NCI-H1048 (cell line): ENCODE measurements at regions not wholly inside any gene's neighbourhood (a gene's known extent, or its start where the extent isn't known, plus 50 kb on each side); places are given as distances from the start of the nearest gene placed in this dataset.
A peak's percentile ranks its signal among the peaks of the same experiment; 100 is the strongest.
"Not testable (repeated sequence)": the region's sequence is repeated elsewhere in the genome, so short reads cannot be mapped to it uniquely, and the experiment has no call there.

Experiments
- DNase-seq: peaks from one replicate; lab custom pipeline; 2025; lab: John Stamatoyannopoulos, UW

DNA sequence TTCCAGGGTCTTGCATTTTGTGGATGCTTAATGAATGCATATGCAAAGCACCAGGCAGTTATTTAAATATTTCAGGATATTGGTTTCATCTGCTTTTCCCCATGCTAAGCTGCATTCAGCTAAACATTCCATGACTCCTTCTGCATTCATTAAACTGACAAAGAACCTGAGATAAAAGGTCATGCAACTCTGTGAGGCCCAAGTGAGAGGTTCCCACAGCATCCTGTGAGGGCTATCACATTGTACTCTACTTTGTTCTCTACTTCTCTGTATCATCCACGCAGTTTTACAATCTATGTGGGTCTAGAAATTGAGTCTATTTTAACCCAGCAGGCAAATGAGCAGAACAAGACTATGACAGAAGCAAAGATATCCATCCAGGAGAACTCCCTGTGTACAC, 86.4 kb upstream of the PRSS16 start:
- no peak for DNase-seq

DNA sequence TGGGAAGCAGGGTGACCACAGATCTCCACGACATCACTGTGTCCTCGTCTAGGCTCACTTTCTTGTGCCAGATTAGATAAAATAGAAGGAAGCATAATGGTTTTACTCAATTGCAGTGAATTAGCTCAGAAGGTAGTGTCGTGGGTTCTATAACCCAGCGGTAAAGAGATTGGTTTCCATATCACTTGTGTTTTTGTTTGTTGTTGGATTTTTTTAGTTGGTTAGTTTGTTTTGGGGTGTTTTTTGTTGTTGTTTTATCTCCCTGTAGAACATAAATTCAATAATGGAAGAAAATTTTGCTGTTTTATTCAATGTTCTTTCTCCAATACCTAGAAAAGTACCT, 85.9 kb upstream of the PRSS16 start:
- DNase-seq = no peak

DNA sequence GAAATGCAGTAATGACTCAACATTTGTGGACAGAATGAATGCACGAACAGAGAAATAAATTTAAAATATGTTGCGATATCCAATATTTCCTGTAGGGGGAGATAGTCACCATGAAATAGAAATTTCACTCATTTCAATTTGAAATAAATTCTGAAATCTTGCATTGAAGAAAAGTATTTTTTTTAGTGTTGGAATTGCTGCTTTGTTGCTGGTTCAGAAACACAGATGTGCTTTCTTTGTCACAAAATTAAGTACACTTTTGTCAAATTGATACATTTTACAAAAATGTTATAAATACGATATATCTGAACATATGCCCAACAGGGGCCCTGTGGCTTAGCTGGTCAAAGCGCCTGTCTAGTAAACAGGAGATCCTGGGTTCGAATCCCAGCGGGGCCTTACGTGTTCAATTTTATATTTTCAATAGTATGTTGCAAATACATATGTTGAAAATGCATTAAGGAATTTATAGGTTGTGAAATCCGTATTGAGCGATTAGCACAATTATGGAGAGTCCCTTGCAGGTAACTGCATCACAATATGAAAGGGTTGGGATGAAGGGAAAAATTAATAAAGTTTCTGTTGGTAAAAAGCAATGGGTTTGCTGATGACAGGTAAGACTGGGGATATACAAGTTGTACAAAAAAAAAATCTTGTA, 85.4 kb upstream of the PRSS16 start:
- no peak for DNase-seq

DNA sequence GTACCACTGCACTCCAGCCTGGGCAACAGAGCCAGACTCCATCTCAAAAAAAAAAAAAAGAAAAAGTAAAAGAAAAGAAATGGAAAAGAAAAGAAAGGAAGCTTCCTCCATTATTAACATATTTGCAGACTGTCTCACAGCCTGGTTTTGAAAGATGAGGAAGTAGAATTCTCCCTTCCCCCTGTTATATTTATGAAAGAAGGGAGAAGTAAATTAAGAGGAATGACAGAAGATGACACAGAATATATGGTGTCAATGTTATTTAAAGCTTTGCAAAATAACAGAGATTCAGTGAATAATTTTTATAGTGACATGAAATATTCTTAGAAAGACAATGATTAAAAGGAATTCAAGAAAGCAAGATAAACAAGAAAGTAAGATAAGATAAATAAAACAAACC, 83.7 kb upstream of the PRSS16 start:
- DNase-seq = no peak

DNA sequence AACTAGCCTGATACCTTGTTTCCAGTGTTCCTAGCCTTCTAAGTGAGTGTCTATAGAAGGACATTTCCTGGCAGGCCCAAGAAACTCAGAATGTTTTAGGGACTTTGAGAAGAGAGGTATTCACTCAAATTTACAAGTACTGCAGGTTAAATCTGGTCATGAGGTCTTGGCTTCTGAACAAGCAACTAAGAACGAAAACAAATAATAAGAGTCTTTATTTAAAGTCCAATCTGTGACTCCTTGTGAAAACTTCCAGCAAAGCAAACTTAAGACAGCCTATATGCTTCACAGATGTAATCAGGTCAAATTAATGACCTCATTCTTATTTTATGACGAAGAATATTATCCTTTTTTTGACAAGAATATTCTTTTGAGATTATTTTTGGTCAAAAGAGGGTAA, 79.4 kb upstream of the PRSS16 start:
- DNase-seq = no peak

DNA sequence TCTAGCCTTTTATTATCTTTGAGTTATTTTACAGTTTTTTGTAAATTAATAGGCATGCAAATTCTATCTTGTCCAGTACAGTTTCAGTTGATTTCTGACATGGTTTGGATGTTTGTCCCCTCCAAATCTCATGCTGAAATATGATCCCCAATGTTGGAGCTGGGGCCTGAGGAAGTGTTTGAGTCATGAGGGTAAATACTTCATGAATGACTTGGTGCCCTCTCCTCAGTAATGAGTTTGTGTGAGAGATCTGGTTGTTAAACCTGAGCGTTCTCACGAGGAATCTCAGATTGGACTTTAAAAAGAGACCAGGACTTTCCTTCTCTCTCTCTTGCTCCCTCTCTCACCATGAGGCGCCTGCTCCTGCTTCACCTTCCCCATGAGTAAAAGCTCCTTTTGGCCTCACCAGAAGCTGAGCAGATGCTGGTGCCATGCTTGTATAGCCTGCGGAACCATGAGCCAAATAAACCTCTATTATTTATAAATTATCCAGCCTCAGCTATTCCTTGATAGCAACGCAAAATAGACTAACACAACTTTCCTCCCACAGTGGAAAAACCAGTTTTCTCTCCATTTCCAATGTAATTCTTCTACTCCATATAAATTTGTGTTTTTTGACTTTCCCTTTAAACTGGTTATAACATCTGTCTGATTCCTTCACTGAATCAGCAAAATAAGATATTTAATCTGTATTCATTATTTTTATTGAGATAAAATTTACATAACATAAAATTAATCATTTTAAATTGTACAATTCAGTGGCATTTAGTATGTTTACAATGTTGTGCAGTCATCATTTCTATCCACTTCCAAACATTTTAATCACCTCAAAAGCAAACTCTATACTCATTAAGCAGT, 78.7 kb upstream of the PRSS16 start:
- no peak for DNase-seq

DNA sequence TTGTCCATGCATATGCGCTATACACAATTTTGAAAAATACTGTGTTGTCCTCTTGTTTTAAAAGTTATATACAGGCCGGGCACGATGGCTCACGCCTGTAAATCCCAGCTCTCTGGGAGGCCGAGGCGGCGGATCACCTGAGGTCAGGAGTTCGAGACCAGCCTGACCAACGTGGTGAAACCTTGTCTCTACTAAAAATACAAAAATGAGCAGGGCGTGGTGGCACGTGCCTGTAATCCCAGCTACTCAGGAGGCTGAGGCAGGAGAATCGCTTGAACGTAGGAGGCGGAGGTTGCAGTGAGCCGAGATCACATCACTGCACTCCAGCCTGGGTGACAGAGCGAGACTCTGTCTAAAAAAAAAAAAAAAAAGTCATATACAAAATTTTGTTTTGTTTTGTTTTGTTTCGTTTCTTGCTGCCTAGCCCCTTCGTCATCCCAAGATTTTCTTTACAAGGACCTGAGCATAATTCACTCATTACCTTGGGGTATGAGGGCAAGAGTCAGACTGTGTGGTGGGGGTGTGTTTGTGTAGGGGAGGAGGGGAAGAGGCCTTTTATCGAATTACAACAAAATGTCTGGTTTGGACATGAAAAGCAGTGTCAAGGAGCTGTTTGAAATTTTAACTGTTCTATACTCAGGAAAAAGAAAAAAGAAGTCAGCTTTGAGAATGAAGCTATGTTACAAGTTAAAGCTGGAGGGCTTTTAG, 74.8 kb upstream of the PRSS16 start:
- DNase-seq = not testable (repeated sequence)

DNA sequence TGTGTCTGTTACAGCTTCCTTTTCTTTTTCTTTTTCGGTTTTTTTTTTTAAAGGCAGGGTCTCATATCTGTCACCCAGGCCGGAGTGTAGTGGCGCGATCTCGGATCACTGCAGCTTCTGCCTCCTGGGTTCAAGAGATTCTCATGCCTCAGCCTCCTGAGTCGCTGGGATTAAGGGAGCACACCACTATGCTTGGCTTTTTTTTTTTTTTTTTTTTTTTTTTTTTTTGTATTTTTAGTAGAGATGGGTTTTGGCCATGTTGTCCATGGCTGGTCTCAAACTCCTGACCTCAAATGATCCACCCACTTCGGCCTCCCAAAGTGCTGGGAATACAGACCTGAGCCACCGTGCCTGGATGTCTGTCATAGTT, 74.3 kb upstream of the PRSS16 start:
- not testable (repeated sequence) for DNase-seq

DNA sequence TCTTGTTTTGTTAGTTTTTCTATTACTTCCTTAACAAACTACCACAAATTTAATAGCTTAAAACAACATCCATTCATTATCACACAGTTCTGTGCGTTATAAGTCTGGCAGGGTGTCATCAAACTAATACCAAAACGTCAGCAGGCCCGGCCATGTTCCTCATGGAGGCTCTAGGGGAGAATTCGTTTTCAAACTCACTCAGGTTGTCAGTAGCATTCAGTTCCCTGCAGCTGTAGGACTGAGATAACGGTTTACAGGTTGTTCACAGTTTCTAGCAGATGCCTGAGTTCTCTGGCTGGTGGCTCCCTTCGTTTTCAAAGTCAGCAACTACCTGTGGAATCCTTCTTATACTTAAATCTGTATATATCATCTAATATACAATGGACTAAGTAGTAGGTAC, 72.5 kb upstream of the PRSS16 start:
- DNase-seq = no peak

DNA sequence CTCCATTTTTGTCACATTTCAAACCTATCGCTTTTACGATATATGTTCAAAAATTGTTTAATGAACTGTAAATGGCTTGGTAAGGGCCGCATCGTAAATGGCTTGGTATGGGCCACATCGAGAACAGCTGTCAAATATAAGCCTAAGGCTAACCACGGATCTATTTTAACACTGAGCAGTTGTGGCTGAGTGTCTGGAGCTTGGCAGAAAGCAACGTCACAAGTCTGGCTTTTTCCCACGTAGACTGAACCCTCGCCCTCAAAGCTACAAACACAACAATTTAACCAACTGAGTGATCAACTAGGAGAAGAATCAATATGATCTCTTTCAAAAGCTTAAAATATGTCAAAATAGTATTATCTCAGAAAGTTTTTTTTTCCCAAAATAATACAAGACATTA, 71.4 kb upstream of the PRSS16 start:
- DNase-seq = no peak

DNA sequence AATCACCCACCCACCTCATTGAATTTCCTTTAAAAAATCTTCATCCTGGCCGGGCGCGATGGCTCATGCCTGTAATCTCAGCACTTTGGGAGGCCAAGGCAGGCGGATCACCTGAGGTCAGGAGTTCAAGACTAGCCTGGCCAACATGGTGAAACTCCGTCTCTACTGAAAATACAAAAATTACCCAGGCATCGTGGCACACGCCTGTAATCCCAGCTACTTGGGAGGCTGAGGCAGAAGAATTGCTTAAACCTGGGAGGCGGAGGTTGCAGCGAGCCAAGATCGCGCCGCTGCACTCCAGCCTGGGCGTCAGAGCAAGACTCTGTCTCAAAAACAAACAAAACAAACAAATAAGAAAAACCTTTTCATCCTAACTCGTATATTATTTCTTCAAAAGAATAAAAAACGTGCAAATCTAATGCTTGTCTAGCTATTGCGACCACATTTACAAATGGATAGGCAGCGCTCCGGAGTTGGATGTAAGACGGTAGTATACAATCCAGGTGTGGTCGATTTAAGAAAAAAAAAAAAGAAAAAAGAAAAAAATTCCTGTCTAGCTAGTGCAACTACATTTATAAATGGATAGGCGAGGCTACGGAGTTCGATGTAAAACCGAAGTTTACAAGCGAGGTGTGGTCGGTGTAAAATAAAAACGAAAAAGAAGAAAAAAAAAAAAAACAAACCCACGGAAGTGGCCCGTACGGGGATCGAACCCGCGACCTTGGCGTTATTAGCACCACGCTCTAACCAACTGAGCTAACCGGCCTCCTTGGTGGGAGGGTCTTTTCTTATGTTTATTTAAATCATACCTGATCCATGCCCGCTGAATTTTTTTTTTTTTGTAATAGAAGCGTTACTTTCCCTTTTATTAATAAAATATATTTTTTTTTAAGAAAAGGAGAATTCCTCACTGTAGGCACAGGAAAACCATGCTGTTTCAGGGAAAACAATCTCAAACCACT, 70.7 kb upstream of the PRSS16 start:
- DNase-seq = no peak

DNA sequence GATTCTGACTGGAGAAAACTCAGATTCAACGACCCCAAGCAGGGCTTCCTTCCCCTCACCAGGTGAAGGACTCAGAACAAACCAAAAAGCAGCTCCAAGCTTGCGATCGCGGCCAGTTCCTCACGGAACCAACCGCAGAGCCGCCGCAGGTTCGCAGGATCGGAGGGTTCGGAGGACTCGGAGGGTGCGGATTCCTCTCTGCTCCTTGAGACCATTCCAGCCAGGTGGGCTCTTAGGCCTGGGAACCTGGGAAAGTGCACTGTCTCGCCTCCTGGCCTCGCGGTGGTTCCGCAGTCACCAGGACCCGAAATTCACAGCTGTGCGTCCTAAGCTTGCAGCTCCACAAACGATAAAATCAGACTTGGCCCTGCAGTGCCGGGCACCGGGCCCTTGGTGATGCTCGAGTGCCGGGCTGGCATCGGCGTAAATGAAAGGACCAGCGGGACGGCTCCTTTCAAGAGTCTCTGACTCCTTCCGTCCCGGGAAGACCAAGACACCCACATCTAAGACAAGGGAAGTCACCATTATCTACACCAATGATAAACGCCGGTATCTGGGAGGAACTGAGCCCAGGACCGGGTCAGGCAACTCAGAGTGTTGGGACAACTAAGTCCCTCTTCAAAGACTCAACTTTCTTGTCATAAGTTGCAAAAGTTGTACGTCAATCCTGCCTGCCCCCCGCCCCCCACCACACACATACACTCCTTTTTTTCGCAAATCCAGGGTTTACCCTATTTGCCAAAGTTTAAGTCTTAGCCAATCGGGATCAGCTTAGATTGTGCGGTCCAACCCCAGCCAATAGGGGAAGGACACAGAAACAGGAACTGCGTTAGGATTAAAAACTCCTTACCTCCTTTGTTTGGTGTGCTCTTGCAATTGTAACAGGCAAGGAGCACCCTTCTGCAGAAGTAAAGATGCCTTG, 69.8 kb upstream of the PRSS16 start:
- peak; percentile 43 for DNase-seq

DNA sequence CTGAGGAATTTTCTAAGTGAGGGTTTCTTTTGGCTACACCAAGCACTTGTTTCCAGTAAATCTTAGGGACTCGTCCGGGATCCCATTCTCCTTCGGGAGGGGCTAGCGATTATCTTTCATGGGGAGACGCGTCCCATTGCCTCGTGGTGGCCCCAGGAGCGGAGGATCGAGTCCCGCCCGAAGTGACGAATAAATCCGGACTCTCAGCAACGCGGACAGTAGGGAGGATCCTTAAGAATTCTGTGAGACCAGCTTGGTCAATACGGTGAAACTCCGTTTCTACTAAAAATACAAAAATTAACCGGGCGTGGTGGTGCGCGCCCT, 69.1 kb upstream of the PRSS16 start:
- no peak for DNase-seq

DNA sequence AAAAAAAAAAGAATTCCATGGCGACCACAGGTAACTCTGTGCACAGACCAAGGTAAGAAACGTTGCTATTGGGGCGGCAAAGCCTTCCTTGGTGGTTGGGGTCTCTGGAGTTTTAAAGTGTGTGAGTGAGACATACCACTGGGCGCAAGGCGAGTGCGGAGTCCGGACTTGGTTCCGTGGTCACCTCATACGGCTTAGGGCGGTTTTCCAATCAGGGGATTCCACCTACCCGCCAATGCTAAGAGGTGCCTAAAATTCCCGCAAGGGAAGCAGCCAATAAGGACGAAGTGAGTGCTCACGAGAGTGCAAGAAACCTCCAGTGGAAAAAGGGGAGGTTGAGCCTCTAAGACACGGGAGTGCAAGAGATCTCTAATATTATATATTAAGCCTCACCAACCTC, 68.6 kb upstream of the PRSS16 start:
- no peak for DNase-seq

DNA sequence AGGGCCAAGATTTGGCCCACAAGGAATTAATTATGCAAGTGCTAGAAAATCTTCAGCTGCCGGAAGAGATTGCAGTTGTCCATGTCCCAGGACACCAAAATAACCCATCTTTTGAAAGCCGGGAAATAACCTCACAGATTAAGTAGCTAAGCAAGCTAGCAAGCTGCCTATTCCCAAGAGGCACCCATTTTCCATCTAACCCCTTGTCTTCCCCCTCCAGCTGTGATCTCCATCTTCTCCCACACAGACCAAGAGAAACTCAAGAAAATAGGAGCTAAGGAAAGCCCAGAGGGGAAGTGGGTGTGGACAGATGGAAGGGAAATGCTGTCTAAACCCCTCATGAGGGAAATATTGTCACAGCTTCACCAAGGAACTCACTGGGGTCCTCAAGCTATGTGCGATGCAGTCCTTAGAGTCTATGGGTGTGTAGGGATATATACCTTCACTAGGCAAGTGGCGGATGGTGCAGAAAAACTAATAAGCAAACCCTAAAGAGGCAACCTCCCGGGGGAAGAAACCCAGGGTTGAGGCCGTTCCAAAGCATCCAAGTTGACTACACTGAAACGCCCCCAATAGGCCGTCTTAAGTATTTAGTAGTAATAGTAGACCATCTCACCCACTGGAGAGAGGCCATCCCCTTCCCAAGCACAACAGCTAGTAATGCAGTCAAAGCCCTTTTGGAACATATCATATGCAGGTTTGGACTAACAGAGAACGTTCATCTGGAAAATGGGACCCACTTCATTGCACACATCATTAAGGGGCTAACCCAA, 64.3 kb upstream of the PRSS16 start:
- no peak for DNase-seq

DNA sequence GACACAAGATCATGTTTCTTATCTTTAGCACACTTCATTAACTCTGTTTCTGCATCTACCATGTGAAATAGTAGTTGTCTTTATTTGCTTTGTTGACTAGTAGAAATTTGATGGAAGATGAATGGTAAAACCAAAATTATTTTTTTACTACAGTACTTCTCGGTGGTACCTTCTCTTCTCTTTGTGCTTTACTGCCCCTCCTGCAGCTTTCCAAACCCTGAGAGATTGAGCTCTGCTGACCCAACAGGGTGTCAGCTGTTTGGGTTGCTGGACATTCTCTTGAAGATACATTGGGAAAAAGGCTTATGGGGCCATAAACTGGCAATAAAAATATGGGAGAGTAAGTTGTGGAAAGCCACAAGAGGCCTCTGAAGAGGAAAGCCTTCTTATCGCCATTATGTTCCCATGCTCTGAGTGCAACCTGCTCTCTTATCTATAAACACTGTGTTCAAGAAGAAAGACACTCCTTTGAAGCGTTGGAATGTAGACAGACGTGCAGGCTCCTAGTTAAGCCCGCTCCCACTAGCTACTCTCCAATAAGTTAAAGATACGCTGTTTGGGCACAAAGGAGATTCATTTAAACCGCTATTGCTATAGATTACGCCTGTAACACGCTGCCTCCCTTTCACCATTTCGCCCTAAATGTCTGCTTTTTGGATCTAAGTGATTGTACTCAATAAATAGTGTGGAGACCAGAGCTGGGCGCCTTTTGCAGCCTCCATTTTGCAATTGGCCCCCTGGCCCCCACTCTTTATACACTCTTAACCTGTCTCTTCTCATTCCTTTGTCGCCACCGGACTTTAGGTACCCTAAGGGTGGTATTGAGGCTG, 60.1 kb upstream of the PRSS16 start:
- DNase-seq = no peak

DNA sequence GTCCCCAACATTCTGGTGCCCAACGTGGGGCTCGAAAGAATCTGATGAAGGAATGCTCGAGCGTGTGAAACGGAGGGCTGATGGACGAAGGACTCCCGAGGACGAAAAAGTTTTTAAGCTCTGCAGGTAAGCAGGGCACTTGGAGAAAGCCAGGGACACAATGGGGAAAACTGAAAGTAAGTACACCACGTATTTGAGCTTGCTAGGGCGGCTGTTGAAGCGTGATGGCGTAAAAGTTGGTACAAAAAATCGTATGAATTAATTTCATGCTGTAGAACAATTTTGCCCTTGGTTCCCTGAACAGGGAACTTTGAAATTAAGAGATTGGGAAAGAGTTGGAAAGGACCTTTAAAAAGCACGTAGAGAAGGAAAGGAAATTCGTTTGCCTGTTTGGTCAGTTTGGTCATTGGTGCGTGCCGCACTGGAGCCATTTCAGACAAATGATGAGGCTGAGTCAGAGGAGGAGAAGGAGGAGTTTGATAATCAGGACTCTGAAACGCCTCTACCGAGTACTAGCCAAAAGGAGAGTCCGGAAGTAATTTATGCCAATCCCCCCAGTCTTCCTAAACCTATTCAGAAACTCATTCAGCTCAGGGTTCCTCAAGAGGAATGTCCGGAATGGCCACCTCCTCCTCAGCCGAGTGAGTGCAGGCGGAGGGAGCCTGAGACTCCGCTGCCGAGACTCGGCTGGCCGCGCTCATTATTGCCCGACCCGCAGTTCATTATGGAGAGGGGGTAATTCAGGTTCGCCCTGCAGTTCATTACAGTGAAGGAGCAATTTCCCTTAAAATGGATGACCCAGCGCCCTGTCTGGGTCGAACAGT, 59.2 kb upstream of the PRSS16 start:
- no peak for DNase-seq

DNA sequence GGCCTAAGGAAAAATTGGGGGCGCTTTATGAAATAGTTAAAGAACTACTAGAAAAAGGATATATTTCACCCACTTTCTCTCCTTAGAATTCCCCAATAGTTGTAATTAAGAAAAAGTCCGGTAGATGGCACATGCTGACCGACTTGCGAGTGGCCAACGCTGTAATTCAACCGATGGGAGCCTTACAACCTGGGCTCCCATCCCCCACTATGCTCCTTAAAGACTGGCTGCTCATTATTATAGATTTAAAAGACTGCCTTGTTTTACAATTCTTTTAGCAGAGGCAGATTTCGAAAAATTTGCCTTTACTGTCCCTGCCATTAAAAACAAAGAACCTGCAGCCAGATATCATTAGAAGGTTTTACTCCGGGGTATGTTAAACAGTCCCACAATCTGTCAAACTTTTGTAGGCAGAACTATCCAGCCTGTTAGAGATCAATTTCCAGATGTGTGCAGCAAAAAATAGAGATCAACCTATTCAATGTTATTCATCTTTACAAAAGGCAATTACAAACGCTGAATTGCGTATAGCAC, 58.5 kb upstream of the PRSS16 start:
- peak; percentile 25 for DNase-seq
